ENCODE measurements at regions not wholly inside any gene's neighbourhood (a gene's known extent, or its start where the extent isn't known, plus 50 kb on each side); places are given as distances from the start of the nearest gene placed in this dataset.

GRCh38 chr5:1594357-1595106, 70.8 kb upstream of the LPCAT1 start (continued):
- TF ChIP-seq CTCF (CRISPR knock-in tag; IDR thresholded peaks at IDR 0.05) = peak; percentile 92
- TF ChIP-seq HDAC2 (CRISPR knock-in tag; IDR thresholded peaks at IDR 0.05) = peak; percentile 71
- 0 out of 2 replicates have a peak, but pooled peaks have one; percentile 30 for TF ChIP-seq BRCA1 (CRISPR knock-in tag; IDR thresholded peaks at IDR 0.05)
- no peak for TF ChIP-seq ZNF605 (CRISPR knock-in tag; IDR thresholded peaks at IDR 0.05)
- no peak for TF ChIP-seq MTA3 (CRISPR knock-in tag; IDR thresholded peaks at IDR 0.05)
- TF ChIP-seq YEATS4 (CRISPR knock-in tag; IDR thresholded peaks at IDR 0.05; ENCODE audit: borderline replicate concordance) = peak; percentile 67; the same call in 1 of the 2 replicates
- 0 out of 2 replicates have a peak, but pooled peaks have one; percentile 48 for TF ChIP-seq KDM3A (CRISPR knock-in tag; IDR thresholded peaks at IDR 0.05; ENCODE audit: low read depth)
- TF ChIP-seq SMAD1 (CRISPR knock-in tag; IDR thresholded peaks at IDR 0.05; ENCODE audit: borderline replicate concordance, low read depth) = peak; percentile 59; the same call in 1 of the 2 replicates
- TF ChIP-seq NR2F1 (CRISPR knock-in tag; IDR thresholded peaks at IDR 0.05) = peak in 1 of 2 experiments; percentile 40; a peak in 2 of 4 replicates
- no peak for TF ChIP-seq ZNF816 (CRISPR knock-in tag; IDR thresholded peaks at IDR 0.05; ENCODE audit: borderline replicate concordance)
- TF ChIP-seq, protein P1, sequence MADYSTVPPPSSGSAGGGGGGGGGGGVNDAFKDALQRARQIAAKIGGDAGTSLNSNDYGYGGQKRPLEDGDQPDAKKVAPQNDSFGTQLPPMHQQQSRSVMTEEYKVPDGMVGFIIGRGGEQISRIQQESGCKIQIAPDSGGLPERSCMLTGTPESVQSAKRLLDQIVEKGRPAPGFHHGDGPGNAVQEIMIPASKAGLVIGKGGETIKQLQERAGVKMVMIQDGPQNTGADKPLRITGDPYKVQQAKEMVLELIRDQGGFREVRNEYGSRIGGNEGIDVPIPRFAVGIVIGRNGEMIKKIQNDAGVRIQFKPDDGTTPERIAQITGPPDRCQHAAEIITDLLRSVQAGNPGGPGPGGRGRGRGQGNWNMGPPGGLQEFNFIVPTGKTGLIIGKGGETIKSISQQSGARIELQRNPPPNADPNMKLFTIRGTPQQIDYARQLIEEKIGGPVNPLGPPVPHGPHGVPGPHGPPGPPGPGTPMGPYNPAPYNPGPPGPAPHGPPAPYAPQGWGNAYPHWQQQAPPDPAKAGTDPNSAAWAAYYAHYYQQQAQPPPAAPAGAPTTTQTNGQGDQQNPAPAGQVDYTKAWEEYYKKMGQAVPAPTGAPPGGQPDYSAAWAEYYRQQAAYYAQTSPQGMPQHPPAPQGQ (CRISPR knock-in tag; IDR thresholded peaks at IDR 0.05; ENCODE audit: borderline replicate concordance) = no peak
- peak; percentile 58 for TF ChIP-seq SKI (IDR thresholded peaks at IDR 0.05; ENCODE audit: partially characterized antibody)
- no peak for TF ChIP-seq TCF12 (IDR thresholded peaks at IDR 0.05)
- TF ChIP-seq TCF12 (CRISPR knock-in tag; IDR thresholded peaks at IDR 0.05) = 0 out of 2 replicates have a peak, but pooled peaks have one; percentile 36
- TF ChIP-seq POGZ (CRISPR knock-in tag; IDR thresholded peaks at IDR 0.05) = 0 out of 2 replicates have a peak, but pooled peaks have one; percentile 45
- TF ChIP-seq NPAS2 (CRISPR knock-in tag; IDR thresholded peaks at IDR 0.05; ENCODE audit: borderline replicate concordance) = no peak
- TF ChIP-seq ARNTL (CRISPR knock-in tag; IDR thresholded peaks at IDR 0.05) = peak; percentile 45; the same call in 1 of the 2 replicates
- peak; percentile 92; the same call in 1 of the 2 replicates for TF ChIP-seq ZBTB7B (CRISPR knock-in tag; IDR thresholded peaks at IDR 0.05)
- TF ChIP-seq, protein P2, sequence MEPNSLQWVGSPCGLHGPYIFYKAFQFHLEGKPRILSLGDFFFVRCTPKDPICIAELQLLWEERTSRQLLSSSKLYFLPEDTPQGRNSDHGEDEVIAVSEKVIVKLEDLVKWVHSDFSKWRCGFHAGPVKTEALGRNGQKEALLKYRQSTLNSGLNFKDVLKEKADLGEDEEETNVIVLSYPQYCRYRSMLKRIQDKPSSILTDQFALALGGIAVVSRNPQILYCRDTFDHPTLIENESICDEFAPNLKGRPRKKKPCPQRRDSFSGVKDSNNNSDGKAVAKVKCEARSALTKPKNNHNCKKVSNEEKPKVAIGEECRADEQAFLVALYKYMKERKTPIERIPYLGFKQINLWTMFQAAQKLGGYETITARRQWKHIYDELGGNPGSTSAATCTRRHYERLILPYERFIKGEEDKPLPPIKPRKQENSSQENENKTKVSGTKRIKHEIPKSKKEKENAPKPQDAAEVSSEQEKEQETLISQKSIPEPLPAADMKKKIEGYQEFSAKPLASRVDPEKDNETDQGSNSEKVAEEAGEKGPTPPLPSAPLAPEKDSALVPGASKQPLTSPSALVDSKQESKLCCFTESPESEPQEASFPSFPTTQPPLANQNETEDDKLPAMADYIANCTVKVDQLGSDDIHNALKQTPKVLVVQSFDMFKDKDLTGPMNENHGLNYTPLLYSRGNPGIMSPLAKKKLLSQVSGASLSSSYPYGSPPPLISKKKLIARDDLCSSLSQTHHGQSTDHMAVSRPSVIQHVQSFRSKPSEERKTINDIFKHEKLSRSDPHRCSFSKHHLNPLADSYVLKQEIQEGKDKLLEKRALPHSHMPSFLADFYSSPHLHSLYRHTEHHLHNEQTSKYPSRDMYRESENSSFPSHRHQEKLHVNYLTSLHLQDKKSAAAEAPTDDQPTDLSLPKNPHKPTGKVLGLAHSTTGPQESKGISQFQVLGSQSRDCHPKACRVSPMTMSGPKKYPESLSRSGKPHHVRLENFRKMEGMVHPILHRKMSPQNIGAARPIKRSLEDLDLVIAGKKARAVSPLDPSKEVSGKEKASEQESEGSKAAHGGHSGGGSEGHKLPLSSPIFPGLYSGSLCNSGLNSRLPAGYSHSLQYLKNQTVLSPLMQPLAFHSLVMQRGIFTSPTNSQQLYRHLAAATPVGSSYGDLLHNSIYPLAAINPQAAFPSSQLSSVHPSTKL (CRISPR knock-in tag; IDR thresholded peaks at IDR 0.05) = peak; percentile 60
- TF ChIP-seq BCL3 (CRISPR knock-in tag; IDR thresholded peaks at IDR 0.05) = peak; percentile 81; the same call in 1 of the 2 replicates
- TF ChIP-seq BRD4 (CRISPR knock-in tag; IDR thresholded peaks at IDR 0.05) = no peak

Measured in HepG2 (cell line).